GM18517 (cell line): ENCODE measurements at regions not wholly inside any gene's neighbourhood (a gene's known extent, or its start where the extent isn't known, plus 50 kb on each side); places are given as distances from the start of the nearest gene placed in this dataset.

ENCODE experiments used
- ATAC-seq: cut with Tn5 transposase; IDR thresholded peaks from one replicate; pipeline ENCODE4 v1.9.1; 2021; ENCODE audit warnings: mild to moderate bottlenecking, moderate library complexity; ENCODE audit not compliant: unreplicated experiment

DNA sequence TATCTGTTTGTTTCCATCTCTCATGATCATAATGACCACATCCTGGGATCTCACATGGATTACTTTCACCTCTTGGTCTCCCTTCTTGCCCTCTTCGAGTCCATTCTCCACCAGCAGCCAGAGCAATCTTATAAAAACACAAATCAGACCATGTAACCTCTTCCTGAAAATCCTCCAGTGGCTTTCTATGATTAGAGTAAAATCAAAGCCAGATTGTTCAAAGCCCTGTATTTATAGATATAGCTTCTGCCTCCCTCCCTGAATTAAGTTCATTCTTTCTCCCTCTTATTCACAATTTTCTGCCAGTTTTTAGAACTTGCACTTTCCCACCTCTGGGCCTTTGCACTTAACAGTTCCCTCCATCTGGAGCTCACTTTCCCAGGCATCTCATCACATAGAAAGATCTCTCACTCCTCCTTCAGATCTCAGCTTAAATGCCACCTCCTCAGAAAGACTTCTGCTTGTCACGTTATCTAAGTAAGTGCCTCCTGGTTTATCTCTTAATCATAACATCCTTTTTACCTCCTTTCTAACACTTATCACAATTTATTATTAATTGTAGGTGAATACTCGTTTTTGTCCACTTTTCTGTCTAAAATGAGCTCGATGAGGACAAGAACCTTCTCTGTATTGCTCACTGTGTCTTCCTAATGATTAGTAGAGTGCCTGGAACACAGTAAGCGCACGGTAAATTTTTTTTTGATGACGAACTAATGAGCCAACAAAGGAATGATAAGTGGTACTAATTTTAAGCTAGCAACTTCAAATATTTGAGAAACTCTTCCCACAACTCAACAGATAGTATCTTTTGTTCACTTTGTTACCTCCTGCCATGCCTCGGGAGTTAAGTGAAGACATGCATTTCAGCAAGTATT is 80.5 kb downstream of the CYB561 start:
- no peak for ATAC-seq

DNA sequence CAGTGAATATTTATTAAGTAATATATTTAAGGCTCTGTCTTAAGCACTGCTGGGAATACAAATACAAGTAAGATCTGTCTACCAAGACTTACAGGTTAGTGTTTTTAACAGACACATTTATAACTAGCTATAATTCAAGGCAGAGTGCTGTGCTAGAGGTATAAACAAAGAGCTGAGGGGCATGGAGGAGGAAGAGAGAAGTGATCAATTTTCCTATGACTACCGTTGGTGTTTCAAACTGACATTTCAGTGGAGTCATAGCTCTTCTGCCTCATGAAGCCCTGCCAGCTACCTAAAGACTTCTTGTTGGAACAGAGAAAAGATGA is 79.9 kb downstream of the CYB561 start:
- no peak for ATAC-seq

DNA sequence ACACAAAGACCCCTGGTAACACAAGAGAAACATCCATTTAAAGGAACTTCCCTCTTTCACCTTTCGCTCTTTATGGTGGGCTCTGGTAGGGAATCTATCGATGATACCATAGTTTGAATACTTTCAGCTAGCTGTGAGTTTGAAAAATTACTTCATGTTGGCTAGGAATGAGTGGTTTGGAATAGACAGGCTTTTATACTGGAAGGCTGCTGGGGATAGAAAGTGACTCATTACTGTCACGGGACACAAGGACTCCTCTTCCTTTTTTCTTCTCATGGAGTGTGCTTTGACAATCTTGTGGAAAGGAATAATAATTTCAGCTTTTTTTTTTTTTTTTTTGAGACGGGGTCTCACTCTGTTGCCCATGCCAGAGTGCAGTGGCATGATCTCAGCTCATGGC is 76.9 kb downstream of the CYB561 start:
- no peak for ATAC-seq

DNA sequence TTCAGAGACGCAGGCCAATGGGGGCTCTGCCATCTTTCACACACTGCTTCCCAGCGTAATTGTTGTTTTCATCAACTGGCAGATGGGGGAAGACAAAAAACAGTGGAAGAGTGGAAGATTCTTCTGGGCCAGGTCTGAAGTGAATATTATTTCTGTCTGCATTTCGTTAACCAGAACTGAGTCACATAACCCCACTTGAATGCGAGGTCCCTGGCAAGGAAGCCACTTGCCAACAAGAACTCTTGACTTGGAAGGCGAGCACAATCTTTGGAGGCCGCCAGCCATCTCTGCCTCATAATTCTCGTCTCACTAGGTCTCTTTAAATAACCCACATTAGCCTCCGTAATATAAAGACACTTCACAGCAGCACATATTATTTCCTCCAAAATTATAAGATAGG is 75.4 kb downstream of the CYB561 start:
- no peak for ATAC-seq

DNA sequence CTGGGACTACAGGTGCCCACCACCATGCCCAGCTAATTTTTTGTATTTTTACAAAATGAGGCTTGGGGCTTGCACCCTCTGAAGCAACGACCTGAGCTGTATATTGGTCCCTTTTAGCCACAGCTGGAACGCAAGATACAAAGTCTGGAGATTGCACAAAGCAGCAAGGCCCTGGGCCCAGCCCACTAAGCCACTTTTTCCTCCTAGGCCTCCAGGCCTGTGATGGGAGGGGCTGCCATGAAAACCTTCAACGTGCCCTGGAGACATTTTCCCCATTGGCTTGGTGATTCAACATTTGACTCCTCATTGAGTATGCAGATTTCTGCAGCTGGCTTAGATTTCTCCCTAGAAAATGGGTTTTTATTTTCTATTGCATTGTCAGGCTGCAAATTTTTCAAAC is 69.2 kb downstream of the CYB561 start:
- ATAC-seq, result no peak

DNA sequence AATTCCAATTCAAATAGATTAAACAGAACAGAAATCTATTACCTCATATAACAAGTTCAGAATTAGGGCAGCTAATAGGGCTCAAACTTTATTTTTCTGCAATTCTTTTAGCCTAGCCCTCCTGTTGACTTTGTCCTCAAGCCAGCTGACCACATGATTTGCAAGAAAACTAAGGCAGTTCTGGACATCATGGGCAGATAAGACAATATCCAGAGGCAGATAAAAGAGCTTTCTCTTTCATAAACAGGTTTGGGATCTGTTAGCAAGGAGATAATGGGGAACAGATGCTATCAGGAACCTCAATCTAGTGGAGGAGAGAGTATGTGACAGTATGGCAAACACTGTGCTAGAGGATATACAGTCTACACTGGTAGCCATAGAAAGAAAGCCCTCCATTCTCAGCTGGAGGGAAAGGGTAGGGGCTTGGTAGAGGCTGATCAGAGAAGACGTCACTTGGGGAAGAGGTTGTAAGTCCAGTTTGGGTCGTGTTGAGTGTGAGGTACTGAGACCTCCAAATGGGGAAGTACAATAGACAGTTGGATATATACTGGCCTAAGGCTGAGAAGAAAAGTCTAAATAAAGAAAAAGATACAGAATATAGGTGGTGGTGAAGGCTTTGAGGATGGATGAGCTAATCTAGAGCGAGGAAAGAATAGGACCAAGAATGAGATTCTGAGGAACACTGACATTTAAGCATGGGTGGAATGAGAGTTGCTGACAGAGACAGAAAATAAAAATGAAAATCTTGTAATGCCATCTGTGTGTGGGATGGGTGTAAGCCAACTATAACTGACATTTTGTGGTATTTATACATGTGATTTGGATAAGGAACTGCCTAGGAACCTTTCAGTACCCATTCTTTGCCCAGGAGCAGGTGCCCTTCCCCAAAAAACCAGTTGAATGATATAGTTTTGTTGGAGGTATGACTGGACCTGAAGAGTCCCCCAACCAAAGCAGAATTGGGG is 67.4 kb downstream of the CYB561 start:
- no peak for ATAC-seq

DNA sequence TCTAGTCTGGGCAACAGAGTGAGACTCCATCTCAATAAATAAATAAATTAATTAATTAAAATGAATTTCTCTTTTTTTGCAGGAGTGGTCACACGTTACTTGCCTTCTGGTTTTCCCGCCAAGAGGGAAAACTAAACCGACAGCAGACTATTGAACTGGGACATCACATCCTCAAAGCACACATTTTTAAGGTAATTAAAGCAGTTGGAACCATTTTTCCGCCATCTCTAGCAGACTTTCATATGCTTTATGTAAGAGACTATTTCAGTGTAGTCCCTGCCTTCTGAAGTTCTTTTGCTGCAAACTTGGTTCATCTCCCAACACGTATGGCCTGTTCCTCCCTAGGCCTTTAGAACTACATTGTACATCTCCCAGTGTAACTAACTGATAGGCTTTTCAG is 66.5 kb downstream of the CYB561 start:
- ATAC-seq, result no peak

DNA sequence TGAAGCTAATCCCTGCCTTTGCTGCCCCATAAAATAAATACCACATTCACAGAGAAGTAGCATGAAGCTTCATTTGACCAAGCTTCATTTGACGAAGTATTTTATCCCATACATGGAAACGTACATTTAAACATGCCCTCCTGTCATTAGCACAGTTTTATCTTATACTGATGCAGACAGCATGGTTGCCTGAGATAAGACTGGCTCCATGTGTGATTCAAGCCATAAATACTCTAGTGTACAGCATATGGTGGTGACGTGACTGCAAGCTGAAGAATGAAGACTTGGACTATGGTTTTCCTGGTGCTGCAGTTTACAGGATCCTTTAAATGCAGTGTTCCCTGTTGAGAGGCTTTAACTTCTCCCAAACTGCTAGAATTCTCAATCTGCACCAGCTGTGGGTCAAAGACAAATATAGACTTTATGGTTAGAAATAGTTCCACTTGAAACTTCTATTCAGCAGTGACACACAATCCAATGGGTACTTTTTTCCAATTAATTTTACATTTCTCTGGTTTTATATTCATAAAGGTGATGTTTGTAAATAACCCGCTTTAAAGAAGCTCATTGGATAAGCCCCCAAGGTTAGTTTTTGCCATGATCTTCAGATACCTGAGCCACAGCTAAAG is 64.9 kb downstream of the CYB561 start:
- ATAC-seq, result no peak

DNA sequence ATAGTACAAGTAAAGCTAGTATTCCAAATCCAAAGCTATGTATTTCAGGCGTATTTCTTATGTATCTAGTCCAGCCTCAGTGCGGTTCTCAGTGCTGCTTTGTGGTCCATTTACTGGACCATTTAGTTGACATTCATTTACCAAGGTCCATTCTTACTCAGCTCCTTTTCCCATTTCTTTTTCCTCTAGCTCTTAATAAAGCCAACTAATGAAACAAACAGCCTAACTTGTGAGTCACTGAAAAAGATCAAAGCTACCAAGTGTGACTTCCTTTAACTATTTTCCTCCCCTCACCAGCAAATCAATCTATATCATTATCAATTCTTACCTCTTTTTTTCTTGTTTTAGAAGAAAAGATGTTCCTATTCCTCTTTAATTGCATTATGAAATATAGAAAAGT is 64.0 kb downstream of the CYB561 start:
- no peak for ATAC-seq
